ENCODE measurements at regions not wholly inside any gene's neighbourhood (a gene's known extent, or its start where the extent isn't known, plus 50 kb on each side); places are given as distances from the start of the nearest gene placed in this dataset.
A peak's percentile ranks its signal among the peaks of the same experiment; 100 is the strongest.

DNA sequence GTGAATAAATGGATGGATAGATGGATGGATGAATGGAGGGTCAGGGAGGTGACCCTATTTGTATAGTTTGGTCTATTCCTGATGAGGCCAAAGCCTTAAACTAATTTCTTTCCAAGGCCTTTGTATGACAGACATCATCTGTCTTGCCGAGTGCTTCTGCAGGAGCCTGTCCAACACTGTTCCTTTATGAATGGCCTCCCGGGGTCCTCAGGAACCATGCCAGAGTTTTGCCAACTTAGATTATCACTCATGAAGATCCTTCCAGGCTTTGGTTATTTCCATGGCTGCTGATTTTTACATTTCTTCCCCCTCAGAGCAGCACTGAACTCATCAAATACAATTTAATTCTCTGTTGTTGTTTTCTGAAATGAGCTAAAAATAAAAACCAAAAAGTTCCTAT lies 133.0 kb upstream of the SOX2 start:
- H3K4me3 ChIP-seq (replicated peaks; ENCODE audit: low read depth, low read length) = no peak overlapping the region
- DNase-seq (ENCODE audit: low read depth) = no peak
- TF ChIP-seq, protein P1, sequence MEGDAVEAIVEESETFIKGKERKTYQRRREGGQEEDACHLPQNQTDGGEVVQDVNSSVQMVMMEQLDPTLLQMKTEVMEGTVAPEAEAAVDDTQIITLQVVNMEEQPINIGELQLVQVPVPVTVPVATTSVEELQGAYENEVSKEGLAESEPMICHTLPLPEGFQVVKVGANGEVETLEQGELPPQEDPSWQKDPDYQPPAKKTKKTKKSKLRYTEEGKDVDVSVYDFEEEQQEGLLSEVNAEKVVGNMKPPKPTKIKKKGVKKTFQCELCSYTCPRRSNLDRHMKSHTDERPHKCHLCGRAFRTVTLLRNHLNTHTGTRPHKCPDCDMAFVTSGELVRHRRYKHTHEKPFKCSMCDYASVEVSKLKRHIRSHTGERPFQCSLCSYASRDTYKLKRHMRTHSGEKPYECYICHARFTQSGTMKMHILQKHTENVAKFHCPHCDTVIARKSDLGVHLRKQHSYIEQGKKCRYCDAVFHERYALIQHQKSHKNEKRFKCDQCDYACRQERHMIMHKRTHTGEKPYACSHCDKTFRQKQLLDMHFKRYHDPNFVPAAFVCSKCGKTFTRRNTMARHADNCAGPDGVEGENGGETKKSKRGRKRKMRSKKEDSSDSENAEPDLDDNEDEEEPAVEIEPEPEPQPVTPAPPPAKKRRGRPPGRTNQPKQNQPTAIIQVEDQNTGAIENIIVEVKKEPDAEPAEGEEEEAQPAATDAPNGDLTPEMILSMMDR (IDR thresholded peaks at IDR 0.05; ENCODE audit: low read length, missing control alignments) = no peak

DNA sequence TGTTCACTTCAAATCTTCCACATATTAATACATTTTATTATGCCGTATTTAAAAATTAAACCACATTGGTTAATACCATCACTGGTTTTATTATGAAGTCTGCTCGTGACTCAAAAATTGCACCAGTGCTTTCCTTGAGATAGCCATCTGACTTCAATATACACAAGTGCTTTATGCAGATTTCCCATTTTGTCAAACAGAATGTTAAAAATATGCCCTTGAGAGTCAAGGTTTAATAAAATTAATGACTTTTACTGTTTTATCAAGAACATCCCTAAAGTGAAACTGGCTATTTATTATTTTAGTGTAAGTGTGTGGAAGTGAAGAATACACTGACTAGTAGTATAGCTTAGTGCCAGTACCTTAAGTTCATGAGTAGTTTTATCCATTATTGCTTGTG lies 139.3 kb upstream of the SOX2 start:
- H3K4me3 ChIP-seq (replicated peaks; ENCODE audit: low read depth, low read length) = no peak overlapping the region
- DNase-seq (ENCODE audit: low read depth) = no peak
- TF ChIP-seq, protein P1 (IDR thresholded peaks at IDR 0.05; ENCODE audit: low read length, missing control alignments) = no peak

DNA sequence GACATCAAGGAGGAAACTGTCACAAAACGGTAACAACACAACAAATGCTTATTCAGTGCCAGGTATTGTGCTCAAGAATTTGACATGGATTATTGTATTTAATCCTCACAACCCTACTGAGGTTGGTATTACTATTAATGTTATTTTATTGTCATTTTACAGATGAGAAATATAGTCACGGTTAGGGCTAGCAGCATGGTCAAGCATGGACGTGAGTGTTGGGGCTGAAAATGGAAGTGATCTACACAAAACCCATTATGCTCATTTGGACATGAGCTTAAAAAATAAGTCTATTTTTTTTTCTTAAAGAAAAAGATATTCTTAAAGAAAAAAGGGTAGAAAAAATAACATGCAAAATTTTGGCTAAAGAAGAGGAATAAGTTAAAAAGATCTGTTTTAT lies 141.3 kb upstream of the SOX2 start:
- no peak overlapping the region for H3K4me3 ChIP-seq (replicated peaks; ENCODE audit: low read depth, low read length)
- DNase-seq (ENCODE audit: low read depth) = no peak
- TF ChIP-seq, protein P1 (IDR thresholded peaks at IDR 0.05; ENCODE audit: low read length, missing control alignments) = no peak

DNA sequence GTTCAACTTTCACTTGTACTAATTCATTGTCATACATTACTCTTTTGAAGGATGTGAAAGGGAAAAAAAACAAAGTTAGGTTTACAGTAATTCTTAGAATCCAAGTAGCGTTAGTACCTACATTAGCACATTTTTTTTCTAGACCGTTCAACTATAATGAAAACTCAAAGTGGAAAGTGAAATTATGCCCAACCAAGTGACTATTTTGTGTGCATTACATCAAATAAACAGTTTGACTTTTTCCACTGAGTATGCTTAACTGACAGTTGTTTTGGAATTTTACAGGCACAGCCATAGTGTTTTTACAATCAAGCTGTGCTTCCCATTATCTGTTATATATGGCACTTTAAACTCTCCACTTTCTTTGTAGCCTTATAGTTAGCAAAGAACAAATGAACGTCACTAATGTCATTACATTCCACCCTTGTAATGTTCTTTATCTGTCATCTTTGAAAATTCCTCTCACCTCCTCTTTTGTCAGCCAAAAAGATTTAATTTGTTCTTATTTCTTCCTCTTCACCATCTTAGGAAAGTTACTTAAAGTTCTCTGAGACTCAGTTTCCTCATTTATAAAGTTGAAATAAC lies 142.3 kb upstream of the SOX2 start:
- DNase-seq (ENCODE audit: low read depth) = no peak
- TF ChIP-seq, protein P1 (IDR thresholded peaks at IDR 0.05; ENCODE audit: low read length, missing control alignments) = no peak
- no peak overlapping the region for H3K4me3 ChIP-seq (replicated peaks; ENCODE audit: low read depth, low read length)

DNA sequence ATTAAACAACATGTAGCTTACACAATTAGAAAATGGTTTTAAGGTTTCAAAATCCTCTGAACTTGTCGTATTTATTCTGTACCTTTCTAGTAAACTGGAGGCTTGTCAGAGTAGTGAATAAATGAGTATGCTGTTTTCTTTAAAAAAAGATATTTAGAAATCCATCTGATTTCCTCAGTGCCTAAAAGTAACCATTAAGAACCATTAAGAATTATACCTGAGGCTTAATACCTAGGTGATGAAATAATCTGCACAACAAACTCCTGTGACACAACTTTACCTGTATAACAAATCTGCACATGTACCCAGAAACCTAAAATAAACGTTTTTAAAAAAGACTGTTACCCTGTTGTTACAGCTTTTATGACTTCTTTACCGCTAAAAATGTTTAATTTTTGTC lies 143.0 kb upstream of the SOX2 start:
- H3K4me3 ChIP-seq (replicated peaks; ENCODE audit: low read depth, low read length) = no peak overlapping the region
- no peak for DNase-seq (ENCODE audit: low read depth)
- TF ChIP-seq, protein P1 (IDR thresholded peaks at IDR 0.05; ENCODE audit: low read length, missing control alignments) = no peak

DNA sequence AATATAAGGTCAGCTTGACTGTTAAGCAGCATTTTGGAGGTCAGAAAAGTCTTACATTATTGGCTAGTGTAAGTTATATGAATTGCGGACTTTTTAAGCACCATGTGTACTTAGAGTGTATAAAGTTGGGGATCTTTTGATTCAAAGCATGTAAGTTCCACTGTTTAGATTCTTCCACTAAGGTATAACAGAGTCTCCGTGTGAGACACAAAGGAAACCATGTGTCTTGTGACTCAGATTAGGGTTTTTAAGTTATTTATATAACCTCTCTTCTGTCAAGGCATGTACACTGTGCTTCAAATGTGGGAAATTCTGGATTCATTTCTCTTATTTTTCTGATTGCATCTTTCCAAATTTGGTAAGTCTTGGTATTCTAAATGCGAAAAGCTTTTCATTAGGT lies 143.5 kb upstream of the SOX2 start:
- TF ChIP-seq, protein P1 (IDR thresholded peaks at IDR 0.05; ENCODE audit: low read length, missing control alignments) = no peak
- H3K4me3 ChIP-seq (replicated peaks; ENCODE audit: low read depth, low read length) = no peak overlapping the region
- no peak for DNase-seq (ENCODE audit: low read depth)

DNA sequence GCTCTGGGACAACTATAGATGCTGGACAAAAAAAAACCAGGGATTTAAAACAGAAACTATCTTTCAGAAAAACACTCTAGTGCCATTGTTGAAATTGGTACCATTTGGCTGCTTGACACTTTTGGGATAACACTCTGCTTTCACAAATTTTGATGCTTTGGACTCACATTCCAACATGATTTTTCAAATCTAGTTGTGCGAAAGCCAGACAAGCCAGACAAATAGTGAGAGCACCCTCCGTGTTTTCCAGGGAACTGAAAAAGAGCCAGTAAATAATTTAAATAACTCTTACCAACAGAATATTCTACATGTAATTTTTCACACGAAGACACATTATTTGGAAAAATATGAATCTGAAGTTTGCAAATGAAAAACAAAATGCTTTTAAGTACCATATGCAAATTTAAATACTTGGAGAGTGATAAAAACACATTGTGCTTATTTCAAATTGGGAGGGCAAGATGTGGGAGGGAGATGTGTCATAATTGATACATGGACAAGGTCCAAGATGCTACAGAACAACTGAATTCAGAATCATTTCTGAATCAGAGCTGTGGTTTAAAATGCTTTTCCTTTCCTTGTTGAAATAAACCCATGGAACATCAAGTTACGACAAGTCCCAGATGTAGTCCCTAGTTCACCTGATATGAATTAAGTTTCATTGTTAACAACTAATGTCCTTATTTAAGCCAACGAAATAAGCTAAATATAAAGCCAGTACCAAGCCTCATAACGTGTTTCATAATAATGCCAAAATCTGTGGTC lies 144.2 kb upstream of the SOX2 start:
- H3K4me3 ChIP-seq (replicated peaks; ENCODE audit: low read depth, low read length) = no peak overlapping the region
- peak; percentile 1 for DNase-seq (ENCODE audit: low read depth)

More for the DNA sequence above, 144.2 kb upstream of the SOX2 start:
- TF ChIP-seq, protein P1 (IDR thresholded peaks at IDR 0.05; ENCODE audit: low read length, missing control alignments) = no peak
